AG10803 (cell line): ENCODE measurements at regions not wholly inside any gene's neighbourhood (a gene's known extent, or its start where the extent isn't known, plus 50 kb on each side); places are given as distances from the start of the nearest gene placed in this dataset.
"Not testable (repeated sequence)": the region's sequence is repeated elsewhere in the genome, so short reads cannot be mapped to it uniquely, and the experiment has no call there.

Source experiments
- DNase-seq: peaks from one replicate; pipeline ENCODE4 v3.0.0; 2010; ENCODE audit warnings: low read depth
- H3K4me3 ChIP-seq: 2 replicates; pipeline ENCODE4 v1.5.1; 2011; ENCODE audit warnings: mild to moderate bottlenecking, low read length, control low read depth
- TF ChIP-seq, protein P1 (sequence below): conservative IDR thresholded peaks from 2 replicates; pipeline ENCODE4 v1.5.1; 2011; ENCODE audit warnings: mild to moderate bottlenecking, low read length, control low read depth, inconsistent platforms

DNA sequence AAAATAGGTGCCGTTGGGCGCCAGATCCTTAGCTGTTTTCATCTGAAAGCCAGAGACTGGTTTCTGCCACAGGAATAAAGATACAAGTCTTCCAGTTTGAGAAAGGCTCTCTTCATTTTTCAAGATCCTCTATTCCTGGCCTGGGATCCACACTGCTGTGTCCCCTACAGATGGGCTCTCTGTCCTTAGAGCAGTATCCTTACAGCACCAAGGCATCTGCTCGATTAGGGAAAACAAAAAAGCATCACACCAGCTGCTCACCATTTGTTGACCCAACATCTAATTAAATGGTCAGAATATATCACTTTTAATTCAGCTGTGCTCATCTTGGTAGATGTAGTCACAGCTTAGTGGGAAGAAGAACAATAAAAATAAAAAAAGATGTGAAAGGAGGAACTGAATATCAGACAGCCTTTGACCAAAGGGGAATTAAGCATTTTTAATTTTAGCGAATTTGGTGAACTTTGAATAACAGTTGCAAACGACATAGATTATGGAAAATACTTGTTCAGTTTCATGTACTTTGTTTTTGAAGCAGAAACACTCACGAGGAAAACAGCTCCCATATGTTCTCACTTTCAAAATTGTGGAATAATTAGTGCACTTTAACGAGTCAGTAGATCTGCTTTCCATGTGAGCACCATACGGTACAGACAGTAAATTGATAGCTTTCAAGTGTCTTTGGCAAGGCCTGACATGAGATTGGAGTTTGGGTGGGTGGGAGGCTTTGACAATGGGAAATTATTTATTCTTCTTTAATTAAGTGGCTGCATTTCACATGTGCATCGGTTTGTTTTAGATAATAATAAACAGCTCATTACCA, 148.4 kb upstream of the CLNK start:
- TF ChIP-seq, protein P1, sequence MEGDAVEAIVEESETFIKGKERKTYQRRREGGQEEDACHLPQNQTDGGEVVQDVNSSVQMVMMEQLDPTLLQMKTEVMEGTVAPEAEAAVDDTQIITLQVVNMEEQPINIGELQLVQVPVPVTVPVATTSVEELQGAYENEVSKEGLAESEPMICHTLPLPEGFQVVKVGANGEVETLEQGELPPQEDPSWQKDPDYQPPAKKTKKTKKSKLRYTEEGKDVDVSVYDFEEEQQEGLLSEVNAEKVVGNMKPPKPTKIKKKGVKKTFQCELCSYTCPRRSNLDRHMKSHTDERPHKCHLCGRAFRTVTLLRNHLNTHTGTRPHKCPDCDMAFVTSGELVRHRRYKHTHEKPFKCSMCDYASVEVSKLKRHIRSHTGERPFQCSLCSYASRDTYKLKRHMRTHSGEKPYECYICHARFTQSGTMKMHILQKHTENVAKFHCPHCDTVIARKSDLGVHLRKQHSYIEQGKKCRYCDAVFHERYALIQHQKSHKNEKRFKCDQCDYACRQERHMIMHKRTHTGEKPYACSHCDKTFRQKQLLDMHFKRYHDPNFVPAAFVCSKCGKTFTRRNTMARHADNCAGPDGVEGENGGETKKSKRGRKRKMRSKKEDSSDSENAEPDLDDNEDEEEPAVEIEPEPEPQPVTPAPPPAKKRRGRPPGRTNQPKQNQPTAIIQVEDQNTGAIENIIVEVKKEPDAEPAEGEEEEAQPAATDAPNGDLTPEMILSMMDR: no peak
- DNase-seq: no peak
- no peak overlapping the region for H3K4me3 ChIP-seq

DNA sequence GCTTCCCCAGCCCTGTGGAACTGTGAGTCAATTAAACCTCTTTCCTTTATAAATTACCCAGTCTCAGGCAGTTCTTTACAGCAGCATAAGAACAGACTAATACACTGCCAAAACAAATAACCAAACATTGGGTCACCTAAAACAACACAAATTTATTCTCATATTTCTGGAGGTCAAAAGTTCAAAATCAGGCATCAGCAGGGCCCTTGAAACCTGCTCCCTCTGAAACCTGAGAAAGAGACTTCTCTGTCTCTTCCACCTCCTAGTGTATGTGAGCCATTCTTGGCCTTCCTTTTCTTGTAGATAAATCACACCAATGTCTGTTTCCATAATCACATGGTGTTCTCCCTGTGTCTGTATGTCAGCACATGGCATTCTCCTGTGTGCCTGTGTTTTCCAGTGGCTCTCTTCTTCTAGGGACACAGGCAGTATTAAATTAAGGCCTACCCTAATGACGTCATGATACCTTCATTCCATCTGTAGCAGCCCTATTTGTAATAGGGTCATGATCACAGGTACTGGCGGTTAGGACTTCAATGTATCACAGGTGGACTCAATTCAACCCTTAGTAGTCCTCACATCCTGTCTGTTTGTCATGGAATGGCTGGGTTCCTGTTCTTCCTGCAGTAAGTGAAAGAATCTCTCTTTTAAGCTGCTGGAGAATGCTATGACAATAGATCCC, 147.3 kb upstream of the CLNK start:
- no peak for DNase-seq
- no peak overlapping the region for H3K4me3 ChIP-seq
- TF ChIP-seq, protein P1: no peak

DNA sequence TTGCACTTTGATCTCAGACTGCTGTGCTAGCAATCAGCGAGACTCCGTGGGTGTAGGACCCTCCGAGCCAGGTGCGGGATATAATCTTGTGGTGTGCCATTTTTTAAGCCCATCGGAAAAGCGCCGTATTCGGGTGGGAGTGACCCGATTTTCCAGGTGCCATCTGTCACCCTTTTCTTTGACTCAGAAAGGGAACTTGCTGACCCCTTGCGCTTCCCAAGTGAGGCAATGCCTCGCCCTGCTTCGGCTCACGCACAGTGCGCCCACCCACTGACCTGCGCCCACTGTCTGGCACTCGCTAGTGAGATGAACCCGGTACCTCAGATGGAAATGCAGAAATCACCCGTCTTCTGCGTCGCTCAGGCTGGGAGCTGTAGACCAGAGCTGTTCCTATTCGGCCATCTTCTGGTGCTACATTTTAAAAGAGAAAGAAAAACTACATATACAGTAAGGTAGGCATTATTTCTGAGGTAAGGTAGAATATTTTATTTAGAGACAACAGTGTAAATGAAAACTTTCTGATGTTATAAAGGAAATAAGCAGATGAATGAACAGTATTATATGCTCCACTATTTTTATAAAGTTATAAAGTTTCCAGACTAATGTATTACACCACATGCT, 144.5 kb upstream of the CLNK start:
- not testable (repeated sequence) for H3K4me3 ChIP-seq, DNase-seq

DNA sequence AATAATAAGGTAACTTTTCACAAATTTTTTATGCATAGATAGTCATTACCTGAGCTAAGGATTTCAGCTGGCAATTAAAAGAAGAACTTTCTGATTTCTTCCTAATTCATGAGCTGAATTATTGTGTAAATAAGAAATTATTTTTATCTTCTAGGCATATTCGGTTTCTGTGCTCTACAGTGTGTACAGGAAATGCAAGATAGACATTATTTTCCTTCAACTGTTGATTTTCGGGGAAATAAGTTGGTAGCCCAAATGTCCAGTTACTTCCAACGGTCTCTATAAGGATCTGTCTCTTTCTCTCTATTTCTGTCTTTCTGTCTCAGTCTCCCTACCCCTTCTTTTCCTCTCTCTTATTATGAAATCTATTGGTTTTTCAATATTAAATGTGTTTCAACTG, 137.3 kb upstream of the CLNK start:
- H3K4me3 ChIP-seq: no peak overlapping the region
- TF ChIP-seq, protein P1: no peak
- no peak for DNase-seq

DNA sequence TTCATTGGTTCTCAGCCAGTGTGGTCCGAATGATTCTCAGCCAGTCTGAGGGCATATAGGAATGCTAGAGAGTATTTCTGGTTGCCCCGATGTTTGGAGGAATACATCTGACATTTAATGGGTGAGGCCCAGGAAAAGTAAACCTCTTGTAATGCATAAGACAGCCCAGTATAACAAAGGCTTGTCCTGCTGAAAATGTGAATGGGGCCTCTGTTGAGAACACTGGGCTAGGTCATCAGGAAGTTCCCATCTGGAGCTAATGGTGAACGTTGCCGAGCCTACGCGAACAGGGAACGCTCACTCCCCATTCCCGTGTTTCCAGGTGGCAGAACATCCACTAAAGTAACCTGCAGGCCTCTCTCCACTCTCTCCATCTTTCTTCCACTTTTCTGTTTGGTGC, 132.0 kb upstream of the CLNK start:
- no peak for DNase-seq
- H3K4me3 ChIP-seq: no peak overlapping the region
- TF ChIP-seq, protein P1: no peak

DNA sequence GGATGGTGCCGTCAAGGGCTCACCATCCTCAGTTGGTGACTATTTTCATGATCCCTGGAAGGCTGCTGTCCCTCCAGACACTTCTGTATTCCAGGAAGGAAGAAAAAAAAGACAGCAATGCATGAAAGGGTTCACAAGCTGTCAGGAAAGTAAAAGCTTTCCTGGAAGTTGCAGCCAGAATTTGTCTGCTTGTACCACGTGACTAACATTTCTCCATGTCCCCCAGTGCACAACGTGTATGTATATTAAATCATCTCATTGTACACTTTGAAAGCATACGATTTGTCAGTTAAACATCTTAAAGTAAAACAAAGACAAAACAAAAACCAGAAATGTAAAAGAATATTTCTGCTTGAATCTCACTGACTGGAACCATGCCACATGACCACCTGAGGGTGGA, 127.4 kb upstream of the CLNK start:
- TF ChIP-seq, protein P1: no peak
- DNase-seq: no peak
- no peak overlapping the region for H3K4me3 ChIP-seq

DNA sequence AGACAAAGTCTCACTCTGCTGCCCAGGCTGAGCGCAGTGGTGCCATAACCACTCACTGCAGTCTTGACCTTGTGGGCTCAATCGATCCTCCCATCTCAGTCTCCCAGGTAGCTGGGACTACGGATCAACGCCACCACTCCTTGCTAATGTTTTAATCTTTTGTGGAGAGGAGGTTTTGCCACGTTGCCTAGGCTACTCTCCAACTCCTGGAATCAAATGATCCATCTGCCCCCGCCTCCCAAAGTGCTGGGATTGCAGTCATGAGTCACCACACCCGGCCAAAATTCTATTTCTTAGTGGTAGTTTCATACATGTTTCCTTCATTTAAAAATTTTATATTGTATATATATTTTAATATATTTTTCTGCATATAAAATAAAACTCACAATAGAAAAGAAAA, 125.8 kb upstream of the CLNK start:
- TF ChIP-seq, protein P1: no peak
- H3K4me3 ChIP-seq: no peak overlapping the region
- no peak for DNase-seq
